Mesenchymal stem cell (in vitro differentiated cells and primary cell): ENCODE measurements at regions not wholly inside any gene's neighbourhood (a gene's known extent, or its start where the extent isn't known, plus 50 kb on each side); places are given as distances from the start of the nearest gene placed in this dataset.

ENCODE experiments used
- DNase-seq: peaks from one replicate; pipeline ENCODE4 v3.0.0-alpha.2; 2013
- H2AFZ ChIP-seq: one replicate; pipeline ENCODE4 v1.6.1; 2013; ENCODE audit warnings: low read depth, mild to moderate bottlenecking, control low read depth, inconsistent platforms, low read length, moderate library complexity
- H2AK5ac ChIP-seq: 2 replicates; pipeline ENCODE4 v1.6.1; 2013; ENCODE audit warnings: low read length, moderate library complexity, mild to moderate bottlenecking, inconsistent platforms; ENCODE audit not compliant: severe bottlenecking
- H2BK120ac ChIP-seq: one replicate; pipeline ENCODE4 v1.6.1; 2013; ENCODE audit warnings: low read depth, mild to moderate bottlenecking, inconsistent platforms, low read length, moderate library complexity
- H2BK12ac ChIP-seq, 2 experiments: one replicate each; pipeline ENCODE4 v1.6.1; 2013; ENCODE audit warnings: inconsistent platforms in 2 of 2, low read length in 2 of 2, mild to moderate bottlenecking in 2 of 2, moderate library complexity in 2 of 2, control low read depth in 1 of 2
- H2BK15ac ChIP-seq: one replicate; pipeline ENCODE4 v1.6.1; 2013; ENCODE audit warnings: mild to moderate bottlenecking, low read depth, inconsistent platforms; ENCODE audit not compliant: poor library complexity, severe bottlenecking
- H2BK5ac ChIP-seq: 2 replicates; pipeline ENCODE4 v1.6.1; 2013; ENCODE audit warnings: low read depth, mild to moderate bottlenecking, low read length, control low read depth, inconsistent platforms; ENCODE audit not compliant: poor library complexity, severe bottlenecking
- H3K14ac ChIP-seq, 2 experiments: one replicate each; pipeline ENCODE4 v1.6.1; 2013; ENCODE audit warnings: inconsistent platforms in 2 of 2, low read length in 2 of 2, control low read depth in 1 of 2, mild to moderate bottlenecking in 1 of 2, moderate library complexity in 1 of 2
- H3K18ac ChIP-seq, 2 experiments: one replicate each; pipeline ENCODE4 v1.6.1; 2013; ENCODE audit warnings: inconsistent platforms in 2 of 2, low read length in 2 of 2, control low read depth in 1 of 2, low read depth in 1 of 2, mild to moderate bottlenecking in 1 of 2
- H3K23ac ChIP-seq, 2 experiments: one replicate each; pipeline ENCODE4 v1.6.1; 2013; ENCODE audit warnings: inconsistent platforms in 2 of 2, low read length in 2 of 2, mild to moderate bottlenecking in 2 of 2, moderate library complexity in 2 of 2, control low read depth in 1 of 2
- H3K27ac ChIP-seq: 2 replicates; pipeline ENCODE4 v1.5.1; 2013; ENCODE audit warnings: mild to moderate bottlenecking, moderate library complexity, low read length, control low read depth, inconsistent platforms; ENCODE audit not compliant: poor library complexity, severe bottlenecking
- H3K27me3 ChIP-seq, 2 experiments: 2 replicates each; pipeline versions ENCODE4 v1.6.1 to v1.7.0; 2013; ENCODE audit warnings: low read length in 2 of 2, mild to moderate bottlenecking in 2 of 2, moderate library complexity in 2 of 2, control low read depth in 1 of 2, inconsistent platforms in 1 of 2; ENCODE audit not compliant: control insufficient read depth in 1 of 2, insufficient read depth in 1 of 2
- H3K36me3 ChIP-seq, 2 experiments: 2 replicates each; pipeline versions ENCODE4 v1.6.1 to v1.7.0; 2013; ENCODE audit warnings: low read length in 2 of 2, control low read depth in 1 of 2, inconsistent platforms in 1 of 2, low read depth in 1 of 2, mild to moderate bottlenecking in 1 of 2; ENCODE audit not compliant: insufficient read depth in 2 of 2, control insufficient read depth in 1 of 2
- H3K4ac ChIP-seq, 2 experiments: one replicate each; pipeline ENCODE4 v1.6.1; 2013; ENCODE audit warnings: inconsistent platforms in 2 of 2, low read length in 2 of 2, mild to moderate bottlenecking in 2 of 2, moderate library complexity in 2 of 2, control low read depth in 1 of 2, low read depth in 1 of 2
- H3K4me1 ChIP-seq: 2 replicates; pipeline ENCODE4 v1.6.1; 2013; ENCODE audit warnings: low read depth, low read length, control low read depth; ENCODE audit not compliant: control insufficient read depth, insufficient read depth
- H3K4me2 ChIP-seq: 2 replicates; pipeline ENCODE4 v1.6.1; 2013; ENCODE audit warnings: low read length, mild to moderate bottlenecking, inconsistent platforms; ENCODE audit not compliant: poor library complexity, severe bottlenecking
- H3K4me3 ChIP-seq, 2 experiments: 2 replicates each; pipeline versions ENCODE4 v1.5.1 to v1.7.0; 2013; ENCODE audit warnings: low read length in 2 of 2, mild to moderate bottlenecking in 2 of 2, control low read depth in 1 of 2, low read depth in 1 of 2; ENCODE audit not compliant: insufficient read depth in 1 of 2
- H3K79me1 ChIP-seq: replicated peaks from 2 replicates; pipeline ENCODE4 v1.6.1; 2013; ENCODE audit warnings: mild to moderate bottlenecking, control low read depth, low read length, inconsistent platforms; ENCODE audit not compliant: poor library complexity, severe bottlenecking
- H3K9ac ChIP-seq: 2 replicates; pipeline ENCODE4 v1.7.0; 2013; ENCODE audit warnings: mild to moderate bottlenecking, low read length, moderate library complexity
- H3K9me3 ChIP-seq: 2 replicates; pipeline ENCODE4 v1.7.0; 2013; ENCODE audit warnings: mild to moderate bottlenecking, low read length; ENCODE audit not compliant: control insufficient read depth
- H4K8ac ChIP-seq: one replicate; pipeline ENCODE4 v1.6.1; 2013; ENCODE audit warnings: inconsistent platforms, mild to moderate bottlenecking, low read length, moderate library complexity
- H4K91ac ChIP-seq: one replicate; pipeline ENCODE4 v1.6.1; 2013; ENCODE audit warnings: mild to moderate bottlenecking, low read length, inconsistent platforms
- WGBS: methylation state at CpG from one replicate; pipeline ENCODE4 v1.1.7; 2013; ENCODE audit warnings: mixed read lengths; 5-methylcytosine and 5-hydroxymethylcytosine counted together

DNA sequence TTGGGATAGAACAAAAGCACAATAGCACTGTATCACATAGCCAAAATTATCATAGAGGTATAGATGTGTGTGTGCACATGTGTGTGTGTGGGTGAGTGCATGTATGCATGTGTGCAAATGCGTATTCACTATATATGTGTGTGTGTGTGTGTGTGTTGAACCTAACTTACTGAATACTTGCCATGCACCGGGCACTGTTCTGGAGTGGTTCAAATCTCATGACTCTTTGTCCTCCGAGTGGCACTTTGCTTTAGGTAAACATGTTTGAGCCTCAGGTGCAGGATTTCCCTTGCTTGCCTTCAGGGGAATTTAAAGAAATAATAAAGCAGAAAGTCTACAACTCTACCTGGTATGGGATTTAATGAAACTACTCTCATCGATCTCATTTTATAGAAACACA lies 183.5 kb upstream of the GDNF start:
- no peak overlapping the region for H3K9ac ChIP-seq
- no peak overlapping the region for H3K23ac ChIP-seq
- no peak overlapping the region for H2BK15ac ChIP-seq
- no peak overlapping the region for H2AFZ ChIP-seq
- no peaks in the 10 kb centered on the region for H3K9me3 ChIP-seq
- no peak overlapping the region for H2BK12ac ChIP-seq
- no peak overlapping the region for H3K18ac ChIP-seq
- H3K14ac ChIP-seq: no peak overlapping the region
- H3K4me2 ChIP-seq: no peak overlapping the region
- H2AK5ac ChIP-seq: no peak overlapping the region
- no peaks in the 10 kb centered on the region for H3K36me3 ChIP-seq
- H3K4me3 ChIP-seq: no peak overlapping the region
- no peak overlapping the region for H4K91ac ChIP-seq
- no peak overlapping the region for H3K27ac ChIP-seq
- no peak for DNase-seq
- peaks cover 29 to 56% of the 10 kb centered on the region in 2 experiments for H3K27me3 ChIP-seq
- H3K4ac ChIP-seq: no peak overlapping the region
- H2BK5ac ChIP-seq: no peak overlapping the region
- 87% methylated on average over 3 of the region's 4 CpGs for WGBS
- no peaks in the 10 kb centered on the region for H3K79me1 ChIP-seq
- H4K8ac ChIP-seq: no peak overlapping the region
- no peaks in the 10 kb centered on the region for H3K4me1 ChIP-seq
- H2BK120ac ChIP-seq: no peak overlapping the region

DNA sequence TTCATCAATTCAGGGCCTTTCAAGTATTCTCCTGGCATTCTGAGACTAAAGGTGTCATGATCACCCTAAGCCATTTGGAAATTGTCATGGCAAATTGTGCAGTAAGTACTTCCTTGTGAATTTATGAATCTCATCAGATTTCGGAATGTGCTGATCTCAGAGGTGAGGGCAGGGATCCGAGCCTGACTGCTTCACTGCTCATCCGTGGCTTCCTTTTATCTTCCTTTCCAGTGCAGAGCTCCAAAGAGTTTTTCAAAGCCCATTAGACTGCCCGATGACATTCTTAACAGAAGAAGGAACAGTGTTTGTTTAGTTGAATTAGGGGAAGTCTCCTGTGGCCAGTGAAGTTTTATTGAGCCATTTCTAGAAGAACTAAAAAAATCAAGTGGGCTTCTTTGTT lies 182.8 kb upstream of the GDNF start:
- Histone ChIP-seq H3K4me1 (no peaks in the 10 kb centered on the region), H2BK5ac (no peak overlapping the region), H3K4me3 (no peak overlapping the region), H2BK15ac (no peak overlapping the region), H3K9me3 (no peaks in the 10 kb centered on the region), H4K91ac (no peak overlapping the region), H3K4ac (no peak overlapping the region), H3K79me1 (no peaks in the 10 kb centered on the region), H3K14ac (no peak overlapping the region), H3K36me3 (no peaks in the 10 kb centered on the region), H3K23ac (no peak overlapping the region), H3K27me3 (peaks cover 28 to 56% of the 10 kb centered on the region in 2 experiments), H3K4me2 (no peak overlapping the region), H4K8ac (no peak overlapping the region), H3K18ac (no peak overlapping the region), H3K9ac (no peak overlapping the region), H2BK120ac (no peak overlapping the region), H3K27ac (no peak overlapping the region), H2AK5ac (no peak overlapping the region), H2AFZ (no peak overlapping the region), H2BK12ac (no peak overlapping the region)
- WGBS: 65% methylated on average over 4 of the region's 4 CpGs
- DNase-seq: no peak

- Histone ChIP-seq H3K4ac (no peak overlapping the region), H3K79me1 (no peaks in the 10 kb centered on the region), H3K14ac (no peak overlapping the region), H2AK5ac (no peak overlapping the region), H2BK120ac (no peak overlapping the region), H3K4me3 (no peak overlapping the region), H3K23ac (no peak overlapping the region), H4K8ac (no peak overlapping the region), H3K9me3 (no peaks in the 10 kb centered on the region), H2BK5ac (no peak overlapping the region), H4K91ac (no peak overlapping the region), H3K4me1 (no peaks in the 10 kb centered on the region), H3K27me3 (peaks cover 32 to 74% of the 10 kb centered on the region in 2 experiments), H2AFZ (no peak overlapping the region), H3K36me3 (no peaks in the 10 kb centered on the region), H3K18ac (no peak overlapping the region), H3K4me2 (no peak overlapping the region), H3K9ac (no peak overlapping the region), H2BK12ac (no peak overlapping the region), H3K27ac (no peak overlapping the region), H2BK15ac (no peak overlapping the region)
- DNase-seq: no peak
- 63% methylated on average over 3 of the region's 6 CpGs for WGBS
These were observed 178.2 kb upstream of the GDNF start for GRCh38 chr5:38018016-38018415.

DNA sequence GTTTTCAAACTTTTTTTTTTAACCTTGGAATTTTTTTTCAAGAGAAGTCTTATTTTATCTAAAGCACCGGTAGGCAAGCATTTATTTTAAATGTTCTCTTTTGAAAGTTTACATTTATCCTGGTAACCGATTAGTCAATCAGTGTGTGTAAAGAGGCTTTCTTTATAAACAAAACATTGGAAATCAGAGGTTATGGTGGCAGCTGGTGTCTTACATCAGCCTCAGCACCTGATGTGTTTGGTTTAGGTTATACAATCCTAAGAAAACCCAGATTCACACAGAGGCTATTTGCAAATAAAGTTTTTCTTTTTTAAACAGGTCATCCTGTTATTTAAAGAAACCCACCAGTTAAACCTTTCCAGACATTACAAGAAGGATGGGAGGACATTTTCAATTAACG lies 173.3 kb upstream of the GDNF start:
- no peak overlapping the region for H2BK12ac ChIP-seq
- H2BK15ac ChIP-seq: no peak overlapping the region
- H3K9me3 ChIP-seq: no peaks in the 10 kb centered on the region
- H3K14ac ChIP-seq: no peak overlapping the region
- no peak overlapping the region for H4K8ac ChIP-seq
- H4K91ac ChIP-seq: no peak overlapping the region
- no peaks in the 10 kb centered on the region for H3K4me1 ChIP-seq
- no peak overlapping the region for H2BK120ac ChIP-seq
- no peak overlapping the region for H3K9ac ChIP-seq
- H3K4ac ChIP-seq: no peak overlapping the region
- peaks cover 46 to 81% of the 10 kb centered on the region in 2 experiments for H3K27me3 ChIP-seq
- no peak overlapping the region for H3K23ac ChIP-seq
- no peak overlapping the region for H3K4me3 ChIP-seq
- H2AK5ac ChIP-seq: no peak overlapping the region
- no peak overlapping the region for H3K27ac ChIP-seq
- WGBS: 79% methylated on average over 2 of the region's 3 CpGs
- H3K4me2 ChIP-seq: no peak overlapping the region
- H2BK5ac ChIP-seq: no peak overlapping the region
- H3K36me3 ChIP-seq: no peaks in the 10 kb centered on the region
- DNase-seq: peak; percentile 66
- H3K18ac ChIP-seq: no peak overlapping the region
- no peaks in the 10 kb centered on the region for H3K79me1 ChIP-seq
- H2AFZ ChIP-seq: no peak overlapping the region
